Brain microvascular endothelial cell (primary cell): ENCODE measurements at regions not wholly inside any gene's neighbourhood (a gene's known extent, or its start where the extent isn't known, plus 50 kb on each side); places are given as distances from the start of the nearest gene placed in this dataset.

Experiments
- DNase-seq: peaks from one replicate; pipeline ENCODE4 v3.0.0-alpha.2; 2020
- H3K27ac ChIP-seq: fragments of 250-450 bp; sonication (Bioruptor Pico); 2 replicates; pipeline ENCODE4 v1.5.1; 2020; ENCODE audit warnings: mild to moderate bottlenecking, moderate library complexity
- H3K27me3 ChIP-seq: fragments of 250-450 bp; sonication (Bioruptor Pico); replicated peaks from 2 replicates; pipeline ENCODE4 v1.5.1; 2020; ENCODE audit warnings: mild to moderate bottlenecking
- H3K36me3 ChIP-seq: fragments of 250-450 bp; sonication (Bioruptor Pico); replicated peaks from 2 replicates; pipeline ENCODE4 v1.5.1; 2020; ENCODE audit warnings: mild to moderate bottlenecking
- H3K4me3 ChIP-seq: 2 replicates; pipeline ENCODE4 v1.5.1; 2011; ENCODE audit warnings: low read depth, mild to moderate bottlenecking, control low read depth, low read length, moderate library complexity
- CTCF ChIP-seq: IDR thresholded peaks from 2 replicates; pipeline ENCODE4 v1.5.1; 2011; ENCODE audit warnings: low read depth, mild to moderate bottlenecking, moderate library complexity, low read length, control low read depth, inconsistent platforms; ENCODE audit errors: missing control alignments
- in situ Hi-C: cut with HindIII; loops from 2 replicates; pipeline ENCODE4 v1.10.0; 2017; ENCODE audit warnings: low sequenced_read_pairs, low pct_ligation_motif_present

GRCh38 chr11:115929618-115930129 is 425.5 kb upstream of the CADM1 start:
- no peak for DNase-seq
- H3K27ac ChIP-seq: no peak overlapping the region
- TF ChIP-seq CTCF: no peak
- no peak overlapping the region for H3K4me3 ChIP-seq
- in situ Hi-C loops: no loop called here
- no peaks in the 10 kb centered on the region for H3K27me3 ChIP-seq
- no peaks in the 10 kb centered on the region for H3K36me3 ChIP-seq

- Histone ChIP-seq H3K27me3 (no peaks in the 10 kb centered on the region), H3K27ac (no peak overlapping the region), H3K4me3 (no peak overlapping the region), H3K36me3 (no peaks in the 10 kb centered on the region)
- no peak for TF ChIP-seq CTCF
- DNase-seq: no peak
- in situ Hi-C loops: no loop called here
Measured at GRCh38 chr11:115928811-115929210, 424.6 kb upstream of the CADM1 start.

GRCh38 chr11:115927823-115928329 is 423.7 kb upstream of the CADM1 start:
- TF ChIP-seq CTCF: no peak
- no peaks in the 10 kb centered on the region for H3K27me3 ChIP-seq
- no peak overlapping the region for H3K4me3 ChIP-seq
- no peaks in the 10 kb centered on the region for H3K36me3 ChIP-seq
- H3K27ac ChIP-seq: no peak overlapping the region
- in situ Hi-C loops: no loop called here
- no peak for DNase-seq

- Histone ChIP-seq H3K27me3 (no peaks in the 10 kb centered on the region), H3K27ac (no peak overlapping the region), H3K36me3 (no peaks in the 10 kb centered on the region), H3K4me3 (no peak overlapping the region)
- DNase-seq: no peak
- in situ Hi-C loops: no loop called here
- no peak for TF ChIP-seq CTCF
Measured at GRCh38 chr11:115926601-115927000, 422.4 kb upstream of the CADM1 start.

GRCh38 chr11:115926138-115926537 is 421.9 kb upstream of the CADM1 start:
- H3K4me3 ChIP-seq: no peak overlapping the region
- in situ Hi-C loops: no loop called here
- no peak for DNase-seq
- no peaks in the 10 kb centered on the region for H3K36me3 ChIP-seq
- no peak for TF ChIP-seq CTCF
- no peaks in the 10 kb centered on the region for H3K27me3 ChIP-seq
- H3K27ac ChIP-seq: no peak overlapping the region

GRCh38 chr11:115925568-115926090 is 421.4 kb upstream of the CADM1 start:
- Histone ChIP-seq H3K36me3 (no peaks in the 10 kb centered on the region), H3K27ac (no peak overlapping the region), H3K4me3 (no peak overlapping the region), H3K27me3 (no peaks in the 10 kb centered on the region)
- no peak for DNase-seq
- no peak for TF ChIP-seq CTCF
- in situ Hi-C loops: no loop called here
